ENCODE measurements at regions not wholly inside any gene's neighbourhood (a gene's known extent, or its start where the extent isn't known, plus 50 kb on each side); places are given as distances from the start of the nearest gene placed in this dataset.

DNA sequence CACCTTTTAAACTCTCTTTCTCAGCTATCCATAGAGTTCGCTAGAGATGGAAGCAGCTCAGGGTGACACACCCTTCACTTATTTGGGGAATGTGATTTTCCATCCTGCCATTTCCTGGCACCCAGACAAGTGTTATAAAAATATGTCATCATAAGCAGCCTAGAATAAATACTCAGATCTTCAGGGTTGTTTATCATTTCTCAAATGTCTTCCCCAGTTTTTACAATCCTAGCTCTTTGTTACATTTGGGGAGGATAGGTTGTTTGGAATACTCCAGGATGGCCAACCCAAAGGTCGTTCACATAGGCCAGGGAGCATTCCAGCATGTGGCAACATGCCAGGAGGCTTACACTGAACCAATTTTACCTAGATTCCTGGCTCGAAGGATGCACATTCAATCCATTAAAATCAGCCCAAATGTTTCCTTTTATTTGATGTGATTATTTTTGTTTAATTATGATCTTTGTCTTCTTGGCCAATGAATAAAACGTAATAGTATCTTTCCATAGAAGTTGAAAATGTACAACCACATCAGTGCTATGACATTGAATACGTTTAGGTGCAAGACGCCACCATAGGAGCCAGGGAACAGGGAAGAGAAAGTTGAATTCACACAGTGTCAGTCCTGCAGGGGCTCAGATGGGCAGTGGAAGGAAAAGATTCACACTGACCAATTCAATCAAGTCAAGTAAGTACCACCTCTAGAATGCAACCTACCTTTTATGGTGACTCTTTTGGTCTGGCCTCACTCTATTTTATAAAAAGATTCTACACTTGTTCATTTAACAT lies 537.7 kb upstream of the MDFIC2 start:
- no peak for DNase-seq (ENCODE audit: low read depth in 4 of 4, low spot score in 3 of 4)

DNA sequence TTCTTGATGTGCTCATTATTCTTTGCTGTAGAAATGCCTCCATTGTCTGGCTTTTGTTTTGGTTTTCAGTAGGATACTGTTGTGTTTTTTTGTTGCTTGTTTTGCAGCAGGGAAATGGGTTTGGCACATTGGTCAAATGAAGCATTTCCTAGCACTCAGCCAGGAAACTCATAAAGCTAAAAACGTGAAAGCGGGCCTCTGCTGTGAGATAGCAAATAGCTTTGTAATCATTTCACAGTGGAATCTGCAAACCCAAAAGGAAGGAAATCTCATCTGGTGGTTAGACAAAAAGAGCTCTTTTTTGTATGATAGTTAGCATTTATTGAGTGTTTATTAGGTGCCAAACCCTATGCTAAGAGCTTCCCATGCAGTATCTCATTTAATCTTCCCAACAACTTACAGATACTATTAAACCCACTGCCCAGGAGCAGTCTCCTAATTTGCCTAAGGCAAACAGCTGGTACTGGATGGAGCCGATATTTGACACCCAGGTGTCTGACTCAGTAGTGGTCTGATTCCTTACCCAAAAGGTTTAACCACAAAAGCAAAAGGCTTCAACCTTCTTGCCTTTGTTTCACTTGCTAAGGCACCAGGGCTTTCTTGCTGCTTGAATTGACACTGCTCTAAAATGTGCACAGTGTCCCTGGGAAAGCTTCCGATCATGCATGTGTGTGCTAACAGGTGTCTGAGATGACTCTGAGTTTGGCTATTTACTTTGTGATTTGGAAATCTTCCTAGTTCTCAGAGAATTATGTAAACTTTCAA lies 527.9 kb upstream of the MDFIC2 start:
- DNase-seq (ENCODE audit: low read depth in 4 of 4, low spot score in 3 of 4): no peak

DNA sequence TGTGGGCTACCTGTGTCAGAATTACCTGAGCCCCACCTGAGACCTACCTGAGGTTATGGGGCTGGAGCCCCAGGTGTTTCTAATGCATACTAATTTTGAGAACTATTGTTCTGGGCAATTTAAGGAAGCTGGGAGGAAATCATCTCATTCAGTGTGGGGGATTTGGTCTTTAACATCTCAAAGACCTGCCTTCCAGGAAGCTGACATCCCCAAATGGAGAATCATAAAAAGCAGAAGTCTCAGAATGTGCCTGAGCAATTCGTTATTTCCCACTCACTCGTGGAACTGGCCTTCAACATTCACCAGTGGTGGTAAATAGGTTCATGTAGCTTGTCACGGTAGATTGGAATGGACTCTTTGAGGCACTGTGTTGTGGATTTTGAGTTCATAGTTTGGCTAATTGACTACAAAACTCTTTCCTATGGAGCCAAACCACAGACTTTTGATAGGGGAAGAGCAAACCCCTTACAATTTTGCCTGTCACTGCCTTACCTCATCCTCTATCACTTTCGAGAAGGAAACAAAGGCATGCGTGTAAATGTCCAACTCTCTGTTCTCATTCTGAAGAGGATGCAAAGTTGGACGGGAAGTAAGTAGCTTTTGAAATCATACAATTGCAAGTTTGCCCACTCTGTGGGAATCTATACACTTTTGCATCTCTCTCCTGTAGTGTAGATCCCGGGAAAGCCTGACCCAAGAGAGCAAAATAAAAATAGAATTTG lies 521.0 kb upstream of the MDFIC2 start:
- no peak for DNase-seq (ENCODE audit: low read depth in 4 of 4, low spot score in 3 of 4)

DNA sequence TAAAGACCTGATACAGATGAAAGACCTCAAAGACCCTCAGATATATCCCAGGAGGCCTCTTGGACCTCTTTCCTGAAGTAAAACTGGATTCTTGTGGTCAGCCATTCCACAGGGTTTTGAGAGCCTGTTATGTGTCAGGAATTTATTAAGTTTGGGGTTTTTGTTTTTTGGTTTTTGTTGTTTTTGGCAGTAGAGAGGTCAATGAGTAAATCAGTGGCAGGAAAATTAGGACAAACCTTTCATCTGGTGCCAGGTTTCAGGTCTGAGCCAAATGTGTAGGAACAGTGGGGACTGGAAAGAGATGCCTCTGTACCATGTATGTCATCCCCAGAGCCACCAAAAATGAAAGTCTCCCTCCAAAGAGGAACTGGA lies 520.4 kb upstream of the MDFIC2 start:
- no peak for DNase-seq (ENCODE audit: low read depth in 4 of 4, low spot score in 3 of 4)

DNA sequence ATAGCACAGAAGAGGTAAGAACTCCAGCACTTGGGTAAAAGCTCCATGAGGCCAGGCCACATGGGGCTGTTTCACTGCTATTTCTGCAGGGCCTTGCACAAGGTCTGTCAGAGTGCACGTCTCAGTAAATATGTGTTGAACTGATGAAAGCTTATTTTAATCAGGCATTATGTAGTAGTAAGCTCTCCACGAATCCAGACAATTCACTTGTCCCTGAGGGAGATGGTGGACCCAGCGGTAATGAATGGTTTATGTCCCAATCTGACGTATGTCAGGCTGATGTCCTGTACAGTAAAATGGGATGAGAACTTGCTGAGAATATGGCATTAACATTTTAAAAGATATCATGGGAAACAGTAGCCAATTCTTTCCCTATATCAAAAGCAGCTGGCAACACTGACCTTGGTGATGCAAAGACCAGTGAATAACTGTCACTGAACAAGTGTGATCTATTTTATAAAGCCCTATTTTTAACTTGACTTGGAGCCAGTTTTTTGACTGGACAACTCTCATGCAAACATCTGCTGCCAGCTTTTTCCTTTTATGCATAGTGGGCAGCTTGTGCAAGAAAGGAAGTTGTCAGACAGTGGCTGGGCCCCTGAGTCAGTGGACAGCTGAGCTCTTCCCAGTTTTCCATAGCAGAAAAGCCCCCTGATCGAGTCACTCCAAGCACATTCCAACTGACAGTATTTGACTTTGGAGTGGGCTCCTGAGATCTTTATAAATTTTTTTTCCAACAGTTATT lies 519.8 kb upstream of the MDFIC2 start:
- no peak for DNase-seq (ENCODE audit: low read depth in 4 of 4, low spot score in 3 of 4)

DNA sequence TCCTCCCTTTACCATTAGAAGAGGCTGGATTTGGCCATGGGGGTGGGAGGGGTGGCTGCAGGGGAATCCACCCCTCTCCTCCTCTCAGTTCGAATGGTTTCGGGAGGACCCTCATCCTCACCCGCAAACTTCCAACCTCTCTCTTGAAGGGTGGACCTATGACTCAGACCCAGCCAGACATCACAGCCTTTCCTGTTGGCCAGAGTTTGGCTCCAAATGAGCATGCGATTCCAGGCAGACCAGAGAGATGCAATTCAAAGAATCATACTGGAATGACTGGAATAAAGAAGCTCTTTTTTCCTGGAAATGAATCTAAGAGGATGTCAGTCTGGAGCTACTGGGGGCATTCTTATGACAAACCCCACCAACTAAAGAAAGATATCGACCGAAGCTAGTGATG lies 516.7 kb upstream of the MDFIC2 start:
- DNase-seq (ENCODE audit: low read depth in 4 of 4, low spot score in 3 of 4): no peak

DNA sequence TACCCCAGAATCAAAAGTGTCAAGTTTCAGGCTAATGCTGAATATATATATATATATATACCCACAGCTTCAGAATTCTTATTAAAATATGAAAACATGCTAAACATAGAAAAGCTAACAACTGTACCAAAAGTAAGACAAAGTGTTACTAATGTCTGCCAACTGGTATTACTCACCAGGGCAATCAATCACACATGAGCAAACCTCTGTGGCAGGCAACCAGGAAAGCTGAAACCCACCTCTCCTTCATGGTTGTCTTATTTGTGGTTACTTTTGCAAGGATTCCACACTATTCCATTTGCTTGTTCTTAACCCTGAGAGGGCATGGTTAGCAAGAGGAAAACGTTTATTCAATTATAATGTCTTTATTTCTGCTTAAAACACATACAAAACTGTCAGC lies 512.3 kb upstream of the MDFIC2 start:
- no peak for DNase-seq (ENCODE audit: low read depth in 4 of 4, low spot score in 3 of 4)

DNA sequence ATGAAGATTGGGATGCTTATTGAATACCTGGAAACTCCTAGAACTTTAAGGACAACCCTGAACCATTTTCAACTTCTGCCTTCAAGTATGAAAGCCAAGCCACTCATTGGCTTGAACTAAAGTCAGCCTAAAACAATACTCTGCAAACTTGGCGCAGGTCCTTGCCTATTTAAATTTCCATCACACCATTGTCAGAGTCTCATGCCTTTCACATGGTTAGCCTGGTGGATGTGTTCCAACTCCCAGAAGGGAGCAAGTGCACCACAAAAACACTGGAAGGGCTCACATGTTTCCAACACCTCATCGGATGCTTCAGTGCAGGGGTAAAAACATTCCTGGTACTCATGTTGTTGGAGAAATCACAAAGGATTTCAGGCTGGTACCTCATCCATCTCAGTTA lies 511.6 kb upstream of the MDFIC2 start:
- DNase-seq (ENCODE audit: low read depth in 4 of 4, low spot score in 3 of 4): no peak

DNA sequence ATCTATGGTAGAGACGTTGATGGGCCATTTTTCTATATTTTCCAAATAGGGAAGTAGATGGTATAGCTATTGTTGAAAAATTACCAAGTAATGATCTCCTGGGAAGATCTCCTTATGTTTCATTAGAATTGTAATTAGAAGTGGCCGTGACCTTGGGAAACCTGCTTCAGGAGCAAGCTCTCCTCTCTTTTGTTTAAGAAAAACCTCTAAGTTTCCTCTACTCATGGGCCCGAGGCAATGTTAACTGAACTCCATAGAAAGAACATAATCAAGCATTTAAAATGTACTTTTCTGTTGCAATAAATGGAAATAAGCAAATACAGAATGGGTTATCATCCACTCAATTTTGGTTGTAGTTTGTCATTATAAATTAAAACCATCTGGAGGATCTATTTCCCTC lies 511.2 kb upstream of the MDFIC2 start:
- no peak for DNase-seq (ENCODE audit: low read depth in 4 of 4, low spot score in 3 of 4)

DNA sequence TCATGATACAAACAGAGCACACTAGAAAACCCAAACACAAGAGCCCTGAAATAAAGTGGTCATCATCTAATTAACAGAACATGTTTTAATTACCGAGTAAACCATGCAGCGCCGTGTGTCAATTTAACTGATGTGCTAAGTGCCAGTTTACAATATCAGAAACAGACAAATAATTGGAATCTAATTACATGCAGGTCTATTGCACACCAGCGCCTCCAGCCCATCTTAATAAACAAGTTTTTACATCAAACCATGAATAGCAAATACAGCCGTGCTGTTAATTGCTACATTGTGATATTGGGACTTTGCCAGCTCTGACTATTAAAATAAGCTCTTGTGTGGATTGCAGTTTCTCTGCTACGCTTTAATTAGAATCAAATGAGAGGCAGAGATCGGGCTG lies 510.2 kb upstream of the MDFIC2 start:
- DNase-seq (ENCODE audit: low read depth in 4 of 4, low spot score in 3 of 4): no peak

DNA sequence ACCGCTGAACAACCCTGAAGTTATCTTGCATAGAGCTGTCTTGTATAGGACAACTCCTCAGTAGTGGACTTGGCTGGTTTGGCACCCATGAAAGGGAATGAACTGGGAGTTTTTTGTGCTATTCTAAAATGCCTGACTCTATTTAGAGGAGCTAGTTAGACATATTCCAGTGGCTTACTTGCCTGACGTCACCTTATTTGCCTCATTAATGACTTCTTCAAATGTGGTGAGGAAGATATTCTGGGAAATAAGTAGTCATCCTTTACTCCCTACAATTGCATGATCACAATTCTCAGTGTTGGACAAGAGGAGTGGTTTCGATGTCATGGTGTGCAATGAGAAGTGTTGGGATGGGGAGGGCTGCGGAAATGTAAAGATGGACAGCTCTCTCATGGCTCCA lies 509.2 kb upstream of the MDFIC2 start:
- DNase-seq (ENCODE audit: low read depth in 4 of 4, low spot score in 3 of 4): no peak

DNA sequence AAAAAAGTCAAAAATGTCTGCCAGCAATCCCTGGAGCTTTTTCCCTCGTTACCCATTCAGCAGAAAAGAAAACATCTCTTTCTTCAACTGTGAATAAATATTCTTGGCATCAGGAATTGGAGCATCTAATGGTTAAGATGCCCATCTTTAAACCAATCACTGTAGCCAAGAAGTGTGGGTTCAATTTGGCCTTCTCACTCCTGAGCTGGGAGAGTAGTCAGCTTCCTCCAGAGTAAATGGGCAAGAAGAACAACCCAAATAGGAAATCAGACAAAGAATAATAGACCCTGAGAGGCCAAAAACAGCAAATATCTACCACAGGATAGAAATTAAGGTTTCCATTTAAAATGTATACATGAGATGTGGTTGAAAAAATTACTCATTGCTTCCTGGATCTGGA lies 508.0 kb upstream of the MDFIC2 start:
- DNase-seq (ENCODE audit: low read depth in 4 of 4, low spot score in 3 of 4): no peak

DNA sequence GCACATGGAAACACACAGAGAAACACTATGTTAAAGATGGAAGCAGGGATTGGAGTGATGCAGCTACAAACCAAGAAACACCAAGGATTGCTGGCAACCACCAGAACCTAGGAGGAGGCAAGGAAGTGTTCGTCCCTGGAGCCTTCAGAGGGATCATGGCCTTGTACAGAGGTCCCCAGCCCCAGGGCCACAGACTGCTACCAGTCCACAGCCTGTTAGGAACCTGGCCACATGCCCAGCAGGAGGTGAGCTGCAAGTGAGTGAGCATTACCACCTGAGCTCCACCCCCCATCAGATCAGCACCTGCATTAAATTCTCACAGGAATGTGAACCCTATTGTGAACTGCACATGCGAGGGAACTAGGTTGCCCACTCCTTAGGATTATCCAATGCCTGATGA lies 505.7 kb upstream of the MDFIC2 start:
- DNase-seq (ENCODE audit: low read depth in 4 of 4, low spot score in 3 of 4): no peak

DNA sequence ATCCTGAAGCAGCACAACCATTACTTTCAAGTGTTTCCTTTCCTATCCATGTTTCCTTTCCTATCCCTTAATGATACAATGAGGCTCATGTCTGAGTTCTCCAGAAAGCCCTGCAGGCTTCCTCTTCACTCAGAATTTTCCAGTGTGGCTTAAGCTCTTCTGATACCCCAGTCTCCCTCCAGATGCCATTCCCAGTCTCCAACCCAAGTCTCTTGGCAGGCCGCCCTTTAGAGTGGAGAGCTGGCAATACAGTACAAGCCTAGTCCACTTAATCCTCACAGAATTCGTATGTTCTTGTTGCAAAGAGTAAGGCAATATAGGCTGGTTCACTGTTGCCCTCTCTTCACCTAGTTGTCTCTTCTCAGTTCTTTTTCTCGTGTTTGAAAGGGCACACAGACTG lies 503.9 kb upstream of the MDFIC2 start:
- DNase-seq (ENCODE audit: low read depth in 4 of 4, low spot score in 3 of 4): no peak

DNA sequence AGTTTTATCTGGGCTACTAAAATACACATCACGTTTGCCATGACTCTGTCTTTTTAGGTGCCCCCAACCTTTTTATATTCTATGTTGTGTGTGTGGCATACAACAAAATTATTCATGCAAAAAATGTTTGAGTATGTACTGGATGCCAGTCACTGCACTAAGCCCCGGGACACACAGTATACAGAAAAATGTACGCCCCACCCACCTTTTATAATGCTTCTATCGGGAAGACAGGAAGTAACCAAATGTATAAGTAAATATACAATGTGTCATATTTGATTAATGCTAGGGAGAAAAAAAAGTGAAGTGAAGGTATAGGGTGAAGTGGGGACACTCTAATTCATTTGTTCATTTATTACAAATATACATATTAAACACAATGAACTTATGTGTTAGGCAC lies 503.4 kb upstream of the MDFIC2 start:
- DNase-seq (ENCODE audit: low read depth in 4 of 4, low spot score in 3 of 4): no peak

DNA sequence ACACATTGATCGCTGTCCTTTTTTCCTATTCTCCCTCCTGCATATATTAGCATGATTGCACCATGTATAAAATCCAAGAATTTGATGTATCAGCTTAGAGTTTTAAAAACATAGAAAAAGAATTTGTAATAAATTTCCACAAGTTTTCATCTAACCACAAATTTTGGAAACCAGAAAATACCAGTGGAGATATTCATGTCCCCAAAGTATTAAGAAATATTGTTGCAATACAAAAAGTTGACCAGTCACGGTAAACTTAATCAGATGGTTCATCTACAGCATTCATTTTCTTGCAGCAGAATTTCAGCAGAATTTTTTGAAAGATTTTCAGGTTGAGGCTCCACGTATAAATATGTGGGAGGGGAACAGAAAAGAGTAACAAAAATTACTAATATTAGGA lies 500.9 kb upstream of the MDFIC2 start:
- DNase-seq (ENCODE audit: low read depth in 4 of 4, low spot score in 3 of 4): no peak

DNA sequence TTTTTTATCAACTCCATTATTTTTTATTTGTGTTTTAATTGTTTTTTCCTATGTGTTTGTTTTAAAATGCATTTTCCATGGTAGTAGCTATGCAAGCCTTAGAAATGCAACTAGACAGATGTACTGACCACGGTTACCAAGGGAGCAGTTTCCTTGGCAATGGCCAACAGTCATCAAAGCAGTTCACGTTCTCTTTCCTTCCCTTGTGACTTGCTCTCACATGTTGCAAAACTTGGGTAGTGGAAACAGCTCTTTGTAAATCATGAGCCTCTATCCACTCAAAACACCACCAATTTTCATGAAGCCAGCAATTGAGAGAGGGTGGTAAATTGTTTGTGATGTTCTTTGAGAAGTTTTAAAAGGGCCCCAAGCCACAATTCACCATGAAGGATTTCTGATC lies 499.4 kb upstream of the MDFIC2 start:
- DNase-seq (ENCODE audit: low read depth in 4 of 4, low spot score in 3 of 4): no peak

DNA sequence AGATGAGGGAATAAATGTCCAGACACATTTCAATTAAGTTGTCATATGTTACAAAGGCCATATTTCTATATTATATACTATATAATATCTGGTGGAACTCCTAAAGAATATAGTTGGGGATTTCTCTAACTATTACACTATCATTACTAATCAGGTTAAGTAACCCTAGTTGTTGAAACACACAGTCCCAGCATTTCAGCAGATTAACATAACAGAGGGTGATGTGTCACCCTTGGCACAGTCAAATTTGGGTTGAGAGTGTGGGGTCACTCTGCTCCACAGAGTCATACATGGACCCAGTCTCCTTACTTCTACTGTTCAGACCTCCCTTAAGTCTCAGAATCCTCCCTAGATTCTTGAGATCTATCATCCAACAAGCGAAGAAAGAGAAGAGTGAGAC lies 496.4 kb upstream of the MDFIC2 start:
- no peak for DNase-seq (ENCODE audit: low read depth in 4 of 4, low spot score in 3 of 4)

DNA sequence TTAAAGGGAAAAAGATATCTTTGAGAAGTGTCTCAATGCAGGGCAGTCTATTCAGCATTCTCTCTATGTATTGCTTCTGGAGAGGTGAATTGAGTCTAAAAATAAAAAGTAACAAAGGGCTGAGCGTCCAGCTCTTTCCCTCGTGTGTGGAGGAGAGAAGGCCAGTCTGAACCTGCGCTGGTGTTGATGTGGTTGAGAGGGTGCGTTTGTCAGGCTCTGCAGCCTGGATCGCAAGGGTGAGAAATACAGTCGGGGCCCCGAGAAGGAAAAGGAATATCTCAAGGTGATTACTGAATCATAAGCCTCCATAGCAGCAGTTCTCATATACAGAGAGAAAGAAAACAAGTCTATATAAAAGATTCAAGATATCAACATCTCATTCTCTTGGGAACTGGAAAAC lies 494.1 kb upstream of the MDFIC2 start:
- DNase-seq (ENCODE audit: low read depth in 4 of 4, low spot score in 3 of 4): no peak

DNA sequence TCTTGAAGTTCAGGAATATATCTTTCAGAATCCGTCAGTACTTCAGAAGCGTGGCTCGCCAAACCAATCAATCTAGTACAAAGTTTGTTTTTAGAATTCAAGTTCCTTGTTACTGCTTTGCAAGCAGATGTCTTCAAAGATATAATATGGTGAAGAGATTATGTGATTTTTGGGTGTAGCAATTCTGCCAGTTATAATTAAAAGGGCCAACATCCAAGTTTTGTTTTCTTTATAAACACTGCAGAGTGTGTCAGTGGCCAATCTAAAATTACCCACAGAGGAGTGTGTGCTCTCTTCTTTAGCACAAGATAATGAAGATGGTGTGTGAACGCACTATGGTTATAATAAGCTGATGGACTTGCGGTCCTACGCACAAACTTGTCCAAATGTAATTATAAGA lies 493.6 kb upstream of the MDFIC2 start:
- no peak for DNase-seq (ENCODE audit: low read depth in 4 of 4, low spot score in 3 of 4)
